ENCODE measurements at regions not wholly inside any gene's neighbourhood (a gene's known extent, or its start where the extent isn't known, plus 50 kb on each side); places are given as distances from the start of the nearest gene placed in this dataset.

DNA sequence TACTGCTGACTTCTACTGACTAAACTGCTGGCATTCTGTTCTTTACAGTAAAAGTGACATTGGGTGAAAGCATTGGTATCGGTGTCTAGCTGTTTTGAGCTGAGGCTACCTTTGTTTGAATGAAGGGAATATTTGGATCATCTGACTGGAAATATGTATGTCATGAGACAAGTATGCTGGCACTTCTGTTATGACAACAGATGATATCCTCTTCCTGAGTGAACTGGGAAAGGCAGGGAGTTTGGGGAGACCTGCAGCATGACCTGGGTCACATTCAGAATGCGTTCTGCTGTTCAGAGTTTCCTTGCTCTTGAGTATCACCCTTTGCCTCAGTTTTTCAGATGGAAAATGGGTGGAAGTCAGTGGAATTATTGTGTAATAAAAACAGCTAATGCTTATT is 81.8 kb downstream of the PLCE1 start:
- no peaks in the 10 kb centered on the region for H3K36me3 ChIP-seq (ENCODE audit: control insufficient read depth in 2 of 2, insufficient read depth in 1 of 2, low read length in 2 of 2)
- 0 out of 2 replicates have a peak, but pooled peaks cover 5% of the 10 kb centered on the region for H3K4me1 ChIP-seq (ENCODE audit: control insufficient read depth, insufficient read depth, low read length)
- ChIA-PET POLR2A (interaction anchor here (1.5 kb wide), 1 partner anchor 9 kb away, joined by 3 read pairs; no protein-coding TSS in a partner anchor), CTCF (interaction anchor here (0.6 to 2.0 kb wide), 5 partner anchors 154 to 369 kb away, joined by 3 to 10 read pairs (median 4); no protein-coding TSS in a partner anchor)
- H3K27ac ChIP-seq (ENCODE audit: extremely low read depth, low read depth, low read length), result no peak overlapping the region
- H3K9me3 ChIP-seq (ENCODE audit: control insufficient read depth, insufficient read depth, low read depth, low read length), result no peaks in the 10 kb centered on the region
- no peak overlapping the region for H3K4me3 ChIP-seq (ENCODE audit: low read depth, low read length)
- no peak for TF ChIP-seq HIC1 (tag by site-specific recombination; IDR thresholded peaks at IDR 0.05)
- TF ChIP-seq, protein P1, sequence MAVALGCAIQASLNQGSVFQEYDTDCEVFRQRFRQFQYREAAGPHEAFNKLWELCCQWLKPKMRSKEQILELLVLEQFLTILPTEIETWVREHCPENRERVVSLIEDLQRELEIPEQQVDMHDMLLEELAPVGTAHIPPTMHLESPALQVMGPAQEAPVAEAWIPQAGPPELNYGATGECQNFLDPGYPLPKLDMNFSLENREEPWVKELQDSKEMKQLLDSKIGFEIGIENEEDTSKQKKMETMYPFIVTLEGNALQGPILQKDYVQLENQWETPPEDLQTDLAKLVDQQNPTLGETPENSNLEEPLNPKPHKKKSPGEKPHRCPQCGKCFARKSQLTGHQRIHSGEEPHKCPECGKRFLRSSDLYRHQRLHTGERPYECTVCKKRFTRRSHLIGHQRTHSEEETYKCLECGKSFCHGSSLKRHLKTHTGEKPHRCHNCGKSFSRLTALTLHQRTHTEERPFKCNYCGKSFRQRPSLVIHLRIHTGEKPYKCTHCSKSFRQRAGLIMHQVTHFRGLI (tag by site-specific recombination; IDR thresholded peaks at IDR 0.05), result no peak
- TF ChIP-seq ZNF354C (tag by site-specific recombination; IDR thresholded peaks at IDR 0.05; ENCODE audit: borderline replicate concordance, low read depth), result no peak
- TF ChIP-seq ZNF677 (tag by site-specific recombination; IDR thresholded peaks at IDR 0.05), result no peak
- no peak for TF ChIP-seq ZNF561 (tag by site-specific recombination; IDR thresholded peaks at IDR 0.05; ENCODE audit: borderline replicate concordance)
- TF ChIP-seq PRDM6 (tag by site-specific recombination; IDR thresholded peaks at IDR 0.05), result no peak
- TF ChIP-seq ZNF140 (tag by site-specific recombination; IDR thresholded peaks at IDR 0.05), result no peak
- TF ChIP-seq ZNF121 (tag by site-specific recombination; IDR thresholded peaks at IDR 0.05), result no peak
- TF ChIP-seq ZNF629 (tag by site-specific recombination; IDR thresholded peaks at IDR 0.05), result no peak
- TF ChIP-seq ZNF558 (tag by site-specific recombination; IDR thresholded peaks at IDR 0.05), result no peak
- TF ChIP-seq ZNF23 (tag by site-specific recombination; IDR thresholded peaks at IDR 0.05; ENCODE audit: borderline replicate concordance), result no peak
- no peak for TF ChIP-seq ZNF473 (tag by site-specific recombination; IDR thresholded peaks at IDR 0.05)
- no peak for TF ChIP-seq ZNF266 (tag by site-specific recombination; IDR thresholded peaks at IDR 0.05; ENCODE audit: low read depth)
- TF ChIP-seq ELK4 (IDR thresholded peaks at IDR 0.05; ENCODE audit: borderline replicate concordance, low read depth, low read length), result no peak
- TF ChIP-seq ZFP3 (tag by site-specific recombination; IDR thresholded peaks at IDR 0.05; ENCODE audit: low read depth), result no peak
- no peak for TF ChIP-seq AEBP2 (tag by site-specific recombination; IDR thresholded peaks at IDR 0.05; ENCODE audit: borderline replicate concordance)
- no peak for TF ChIP-seq ZFP69B (tag by site-specific recombination; IDR thresholded peaks at IDR 0.05)

Data from HEK293 (cell line).